ENCODE measurements at regions not wholly inside any gene's neighbourhood (a gene's known extent, or its start where the extent isn't known, plus 50 kb on each side); places are given as distances from the start of the nearest gene placed in this dataset.

GRCh38 chr14:101461891-101462290 is 99.4 kb upstream of the DIO3 start:
- ATAC-seq (no peak), DNase-seq (ENCODE audit: low spot score) (no peak)
- intact Hi-C loops (cut with DNase I) = no loop called here

DNA sequence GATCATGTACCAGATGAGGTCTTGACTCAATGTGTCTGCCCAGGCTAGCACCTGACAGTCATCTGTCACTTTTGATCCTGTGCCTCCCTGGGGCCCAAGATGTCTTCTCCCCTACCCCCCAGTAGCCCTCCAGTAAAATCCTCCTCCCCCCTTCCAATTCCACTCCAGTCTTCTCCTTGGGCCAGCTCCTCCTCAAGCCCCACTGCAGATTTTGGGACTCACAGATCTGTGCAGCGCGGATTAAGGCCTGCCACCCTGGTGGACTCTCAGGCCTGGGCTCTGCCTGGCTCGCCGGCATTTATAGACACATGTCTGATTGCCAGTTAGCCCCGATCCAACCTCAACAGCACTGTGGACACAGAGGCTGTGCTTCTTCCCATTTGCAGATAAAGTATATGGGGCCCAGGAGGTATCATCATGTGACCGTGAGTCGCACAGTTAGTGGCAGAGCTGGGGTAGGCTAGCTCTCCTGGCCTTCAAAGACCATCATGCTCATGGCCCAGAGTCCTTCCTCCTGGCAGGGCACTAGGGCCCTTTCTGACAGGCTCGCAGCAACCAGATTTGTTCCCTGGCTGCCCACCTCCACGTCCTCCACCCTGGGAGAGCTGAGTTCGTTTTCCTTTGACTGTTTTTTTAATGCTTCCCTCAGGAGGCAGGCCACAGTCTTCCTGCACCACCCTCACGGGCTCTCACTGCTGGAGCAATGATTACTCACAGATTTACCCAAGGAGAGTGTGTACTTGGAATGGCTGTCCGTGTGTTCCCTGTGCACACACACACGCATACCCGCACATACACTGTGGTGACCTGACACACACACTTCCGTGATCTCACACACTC is 98.3 kb upstream of the DIO3 start:
- DNase-seq (ENCODE audit: low spot score) = no peak
- intact Hi-C loops (cut with DNase I) = no loop called here
- no peak for ATAC-seq

GRCh38 chr14:101463566-101464171 is 97.6 kb upstream of the DIO3 start:
- DNase-seq (ENCODE audit: low spot score) (no peak), ATAC-seq (no peak)

DNA sequence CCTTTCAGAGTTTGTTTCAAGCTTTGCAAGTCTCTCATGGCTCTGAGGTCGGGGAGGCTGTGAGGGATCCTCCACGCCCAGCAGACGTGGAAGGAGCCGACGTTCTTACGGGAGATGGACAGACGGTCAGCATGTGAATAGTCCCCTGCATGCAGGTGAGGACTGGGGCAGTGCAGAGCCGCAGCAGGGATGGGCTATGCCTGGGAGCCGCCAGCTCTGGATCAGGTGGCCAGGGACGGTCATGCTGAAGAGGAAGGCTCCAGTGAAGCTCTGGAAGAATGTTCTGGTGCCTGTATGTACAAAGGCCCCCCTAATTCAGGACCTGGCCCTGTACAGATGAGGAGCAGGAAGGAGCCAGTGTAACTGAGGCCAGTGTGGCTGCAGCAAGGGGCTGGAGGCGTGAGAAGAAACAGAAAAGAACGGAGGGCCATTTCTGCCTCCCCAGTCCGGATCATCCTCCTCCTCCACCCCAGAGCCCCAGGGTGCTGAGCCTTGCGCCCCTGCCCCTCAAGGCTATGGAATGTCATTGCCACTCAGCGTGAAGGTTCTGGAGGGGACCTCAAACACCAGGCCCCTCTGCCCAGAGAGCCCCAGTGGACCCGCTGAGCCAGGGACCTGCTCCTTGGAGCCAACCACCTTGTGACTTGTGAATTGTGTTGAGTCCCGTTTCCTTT is 96.8 kb upstream of the DIO3 start:
- intact Hi-C loops (cut with DNase I) = no loop called here
- DNase-seq (ENCODE audit: low spot score) = peak; percentile 31
- no peak for ATAC-seq

More at GRCh38 chr14:101463566-101464171, 97.6 kb upstream of the DIO3 start:
- intact Hi-C loops (cut with DNase I) = no loop called here

DNA sequence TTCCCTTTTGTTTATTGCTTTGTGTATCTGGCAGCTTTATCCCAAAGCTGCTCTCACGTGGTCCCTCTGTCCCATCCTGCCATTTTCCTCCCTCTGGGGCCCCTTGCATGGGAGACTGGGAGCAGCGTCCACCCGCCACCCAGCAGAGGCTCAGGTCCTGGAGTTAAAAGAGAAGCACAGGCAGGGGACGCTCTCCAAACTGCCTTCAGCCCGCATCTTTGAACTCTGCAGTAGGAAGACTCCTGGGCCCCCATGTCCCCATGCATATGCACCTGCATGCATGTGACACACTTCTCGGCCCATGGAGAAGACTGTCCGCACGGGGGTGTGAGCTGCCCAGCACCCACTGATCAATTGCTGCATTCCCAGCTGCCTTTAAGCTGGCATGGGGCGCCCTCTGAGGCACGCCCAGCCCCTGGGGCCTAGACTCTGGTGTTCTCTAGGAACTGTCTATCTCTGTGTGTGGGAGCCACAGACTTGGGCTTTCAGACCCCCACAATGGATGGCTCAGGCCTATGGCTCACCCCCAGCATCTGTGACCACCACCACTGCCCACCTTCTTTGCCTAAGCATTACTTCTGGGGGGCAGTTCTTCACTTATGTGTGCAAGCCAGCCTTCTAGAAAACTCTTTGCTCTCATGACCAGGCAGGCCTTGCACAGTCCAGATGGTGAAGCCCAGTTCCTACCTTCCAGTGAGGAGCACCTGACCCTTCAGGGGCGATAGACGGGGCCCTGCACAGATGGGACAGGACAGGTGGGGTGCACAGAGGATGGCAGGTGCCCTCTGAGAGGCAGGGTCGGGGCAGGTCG is 96.1 kb upstream of the DIO3 start:
- ATAC-seq (no peak), DNase-seq (ENCODE audit: low spot score) (peak; percentile 44)
- intact Hi-C loops (cut with DNase I) = no loop called here

GRCh38 chr14:101465795-101466448 is 95.4 kb upstream of the DIO3 start:
- ATAC-seq = no peak
- no peak for DNase-seq (ENCODE audit: low spot score)

GRCh38 chr14:101466456-101467180 is 94.7 kb upstream of the DIO3 start:
- DNase-seq (ENCODE audit: low spot score) (no peak), ATAC-seq (no peak)
- intact Hi-C loops (cut with DNase I) = no loop called here

More at GRCh38 chr14:101465795-101466448, 95.4 kb upstream of the DIO3 start:
- intact Hi-C loops (cut with DNase I) = no loop called here

DNA sequence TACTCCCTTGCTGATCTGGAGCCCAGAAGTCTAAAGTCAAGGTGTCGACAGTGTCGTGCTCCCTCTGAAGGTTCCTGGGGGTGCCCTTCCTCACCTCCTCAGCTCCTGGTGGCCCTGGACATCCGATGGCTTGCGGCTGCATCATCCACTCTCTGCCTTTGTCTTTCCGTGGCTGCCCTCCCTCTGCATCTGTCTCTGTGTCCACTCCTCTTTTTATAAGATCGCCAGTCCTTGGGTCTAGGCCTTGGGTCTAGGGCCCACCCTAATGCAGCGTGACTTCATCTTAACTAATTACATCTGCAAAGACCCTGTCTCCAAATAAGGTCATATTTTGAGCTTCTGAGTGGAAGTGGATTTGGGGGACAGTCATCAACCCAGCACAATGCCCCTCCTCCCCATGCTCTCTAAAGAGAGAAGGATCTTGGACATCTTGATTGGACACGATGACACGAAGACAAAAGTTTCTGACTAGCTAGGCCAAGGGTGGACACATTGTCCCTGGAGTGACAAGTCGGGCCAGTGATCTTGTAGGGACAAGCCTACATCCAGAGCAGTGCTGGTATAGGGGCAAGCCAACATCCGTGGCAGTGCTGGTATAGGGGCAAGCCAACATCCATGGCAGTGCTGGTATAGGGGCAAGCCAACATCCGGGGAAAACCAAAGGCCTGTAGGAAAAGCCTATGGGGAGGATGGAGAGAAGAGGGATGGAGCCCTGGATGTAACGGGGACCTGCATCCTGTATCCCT is 93.9 kb upstream of the DIO3 start:
- intact Hi-C loops (cut with DNase I) = no loop called here
- DNase-seq (ENCODE audit: low spot score) = no peak
- no peak for ATAC-seq

DNA sequence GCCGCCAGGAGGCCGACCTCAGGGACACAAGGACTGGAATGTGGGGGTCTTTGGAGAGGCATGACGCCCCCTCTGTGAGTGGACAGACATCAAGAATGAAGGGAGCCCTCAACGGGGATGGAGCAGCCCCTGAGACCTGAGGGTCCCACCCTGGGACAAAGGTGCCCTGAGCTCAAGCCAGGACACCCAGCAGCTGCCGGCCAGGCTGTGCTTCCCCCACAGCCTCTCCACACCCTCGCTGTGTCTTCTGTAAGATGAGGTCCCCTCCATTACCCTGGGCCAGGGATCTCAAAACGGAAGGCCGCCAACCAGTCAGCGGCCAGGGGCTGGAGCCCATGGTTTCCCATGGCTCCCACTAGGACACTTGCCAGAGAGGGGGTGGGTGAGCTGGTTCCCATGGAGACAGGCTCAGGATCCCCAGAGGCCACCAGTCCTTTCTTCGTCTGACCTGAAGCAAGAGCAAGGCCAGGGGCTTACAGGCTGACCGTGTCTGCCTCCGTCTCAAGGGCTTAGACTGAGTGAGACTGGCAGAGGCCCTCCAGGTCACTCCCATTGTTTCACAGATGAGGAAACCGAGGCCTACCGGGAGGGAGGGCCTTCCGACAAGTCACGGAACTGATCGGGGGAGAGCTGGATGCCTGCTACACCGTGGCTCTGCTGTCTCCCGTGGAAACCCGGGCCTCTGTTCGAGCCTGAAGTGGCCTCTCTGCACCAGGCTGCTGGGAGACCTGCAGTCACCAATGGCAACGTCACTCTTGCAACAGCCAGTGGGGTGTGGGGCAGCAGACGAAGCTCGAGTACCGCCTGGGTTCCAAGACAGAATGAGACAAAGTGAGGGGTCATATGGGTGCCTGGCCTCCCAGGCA is 91.7 kb upstream of the DIO3 start:
- ATAC-seq (no peak), DNase-seq (ENCODE audit: low spot score) (no peak)
- intact Hi-C loops (cut with DNase I) = no loop called here

GRCh38 chr14:101470266-101470665 is 91.0 kb upstream of the DIO3 start:
- intact Hi-C loops (cut with DNase I) = no loop called here
- peak; percentile 56 for DNase-seq (ENCODE audit: low spot score)
- no peak for ATAC-seq

DNA sequence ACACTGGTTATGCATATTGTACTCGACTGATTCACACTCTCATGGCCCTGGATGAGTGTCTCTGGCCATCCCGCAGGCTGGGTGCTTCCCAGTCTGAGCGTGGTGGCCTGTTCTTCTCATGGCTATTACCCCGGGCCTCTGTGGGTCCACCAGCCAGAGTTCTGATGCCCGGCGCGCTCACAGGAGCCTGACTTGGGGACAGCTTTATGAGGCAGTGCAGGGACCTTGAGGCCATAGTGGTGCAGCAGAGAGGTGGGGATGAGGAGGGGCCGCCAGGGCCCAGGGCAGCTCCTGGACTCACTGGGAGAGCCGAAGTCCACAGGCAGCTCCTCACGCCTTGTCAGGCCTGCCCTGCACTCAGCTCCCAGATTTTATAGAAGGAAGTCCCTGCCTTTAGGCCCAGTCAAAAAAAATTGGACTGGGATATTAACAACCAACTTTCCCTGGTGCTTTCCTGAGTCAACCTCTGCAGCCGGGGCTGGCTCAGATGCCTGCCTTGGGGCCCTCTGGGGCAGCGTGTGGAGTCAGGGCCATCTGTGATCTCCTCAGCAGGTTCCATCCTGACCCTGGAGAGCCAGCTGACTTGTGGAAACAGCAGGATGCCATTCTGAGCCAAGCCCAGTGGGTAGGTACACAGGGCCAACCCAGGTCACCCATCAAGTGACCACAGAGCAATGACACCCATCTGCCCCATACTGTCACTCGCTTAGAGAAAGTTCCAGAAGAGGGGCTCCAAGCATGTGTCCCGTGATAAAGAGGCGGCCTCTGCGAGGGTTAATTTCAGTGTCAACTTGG is 89.4 kb upstream of the DIO3 start:
- intact Hi-C loops (cut with DNase I) = no loop called here
- DNase-seq (ENCODE audit: low spot score) (peak; percentile 40), ATAC-seq (no peak)

DNA sequence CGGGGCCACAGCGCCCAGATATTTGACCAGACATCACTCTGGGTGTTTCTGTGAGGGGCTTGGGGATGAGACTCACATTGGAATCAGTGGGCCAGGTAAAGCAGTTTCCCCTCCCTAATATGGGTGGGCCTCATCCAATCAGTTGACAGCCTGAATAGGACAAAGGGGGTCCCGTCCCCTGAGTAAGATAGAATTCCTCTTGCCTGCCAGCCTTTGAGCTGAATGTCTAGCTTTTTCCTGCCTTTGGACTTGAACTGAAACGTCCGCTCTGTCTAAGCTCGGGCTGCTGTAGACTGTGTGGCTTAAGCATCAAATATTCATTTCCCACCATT is 88.8 kb upstream of the DIO3 start:
- intact Hi-C loops (cut with DNase I) = no loop called here
- ATAC-seq = no peak
- DNase-seq (ENCODE audit: low spot score) = no peak

- intact Hi-C loops (cut with DNase I) = no loop called here
- ATAC-seq (no peak), DNase-seq (ENCODE audit: low spot score) (peak; percentile 47)
Measured at GRCh38 chr14:101473045-101473729, 88.1 kb upstream of the DIO3 start.

GRCh38 chr14:101473795-101474562 is 87.3 kb upstream of the DIO3 start:
- ATAC-seq (peak; percentile 8), DNase-seq (ENCODE audit: low spot score) (peak; percentile 55)
- intact Hi-C loops (cut with DNase I) = no loop called here
